Naive thymus-derived CD4-positive, alpha-beta T cell (primary cell): ENCODE measurements at regions not wholly inside any gene's neighbourhood (a gene's known extent, or its start where the extent isn't known, plus 50 kb on each side); places are given as distances from the start of the nearest gene placed in this dataset.

ENCODE experiments used
- ATAC-seq: fragments of 150-1000 bp; cut with Tn5 transposase; 2 replicates; pipeline ENCODE4 v1.10.0; 2021; ENCODE audit warnings: mild to moderate bottlenecking, moderate library complexity
- CTCF ChIA-PET: fragments of 350-600 bp; sonication (Branson Sonifier 250); formaldehyde crosslinking; loops from one replicate; lab custom pipeline; 2021; ENCODE audit warnings: antibody characterized with exemption; lab: Charles Lee
- POLR2A ChIA-PET: fragments of 350-600 bp; sonication (Branson Sonifier 250); formaldehyde crosslinking; loops from one replicate; lab custom pipeline; 2021; ENCODE audit warnings: antibody characterized with exemption, inconsistent platforms; lab: Charles Lee
- DNase-seq, 9 donors: peaks; one replicate each; pipeline versions ENCODE4 v3.0.0 to v3.0.0-alpha.2; 2020 to 2022; ENCODE audit warnings: mixed read lengths in 1 of 9
- H3K27ac ChIP-seq: one replicate; pipeline ENCODE4 v1.7.0; 2013; ENCODE audit warnings: mild to moderate bottlenecking, low read depth, low read length, moderate library complexity
- H3K27me3 ChIP-seq, 2 donors: one replicate each; pipeline ENCODE4 v1.7.0; 2013; ENCODE audit warnings: low read length in 2 of 2, mild to moderate bottlenecking in 2 of 2, moderate library complexity in 2 of 2; ENCODE audit not compliant: control insufficient read depth in 2 of 2, insufficient read depth in 2 of 2
- H3K36me3 ChIP-seq, 3 experiments: 1 replicate in 2 of 3; 2 replicates in 1 of 3; pipeline ENCODE4 v1.7.0; 2013; ENCODE audit warnings: low read length in 3 of 3, mild to moderate bottlenecking in 3 of 3, moderate library complexity in 1 of 3; ENCODE audit not compliant: insufficient read depth in 3 of 3, control insufficient read depth in 2 of 3
- H3K4me1 ChIP-seq, 2 donors: one replicate each; pipeline ENCODE4 v1.7.0; 2013; ENCODE audit warnings: low read length in 2 of 2, mild to moderate bottlenecking in 2 of 2, moderate library complexity in 1 of 2; ENCODE audit not compliant: control insufficient read depth in 2 of 2, insufficient read depth in 2 of 2
- H3K4me3 ChIP-seq: 2 replicates; pipeline ENCODE4 v1.7.0; 2013; ENCODE audit warnings: mild to moderate bottlenecking, low read length
- H3K9me3 ChIP-seq, 3 experiments: 1 replicate in 2 of 3; 2 replicates in 1 of 3; pipeline ENCODE4 v1.7.0; 2013; ENCODE audit warnings: low read length in 3 of 3; ENCODE audit not compliant: control insufficient read depth in 2 of 3
- H3K27ac Mint-ChIP-seq, 9 donors: one replicate each; pipeline ENCODE4 v1.8.0; 2020 to 2022; ENCODE audit warnings: mixed read lengths in 9 of 9, mild to moderate bottlenecking in 8 of 9, moderate library complexity in 5 of 9, inconsistent platforms in 2 of 9
- H3K27me3 Mint-ChIP-seq, 5 donors: one replicate each; pipeline ENCODE4 v1.8.0; 2021 to 2022; ENCODE audit warnings: mixed read lengths in 5 of 5, mild to moderate bottlenecking in 1 of 5
- H3K36me3 Mint-ChIP-seq, 5 donors: one replicate each; pipeline ENCODE4 v1.8.0; 2020 to 2022; ENCODE audit warnings: mixed read lengths in 5 of 5, mild to moderate bottlenecking in 3 of 5, inconsistent platforms in 1 of 5
- H3K4me1 Mint-ChIP-seq, 7 donors: one replicate each; pipeline ENCODE4 v1.8.0; 2020 to 2022; ENCODE audit warnings: mixed read lengths in 7 of 7, mild to moderate bottlenecking in 3 of 7, inconsistent platforms in 1 of 7
- H3K4me3 Mint-ChIP-seq, 10 donors: one replicate each; pipeline ENCODE4 v1.8.0; 2020 to 2022; ENCODE audit warnings: mild to moderate bottlenecking in 10 of 10, mixed read lengths in 10 of 10, moderate library complexity in 6 of 10, inconsistent platforms in 2 of 10
- H3K9me3 Mint-ChIP-seq, 11 donors: one replicate each; pipeline ENCODE4 v1.8.0; 2020 to 2022; ENCODE audit warnings: mixed read lengths in 11 of 11, mild to moderate bottlenecking in 4 of 11, inconsistent platforms in 1 of 11, moderate library complexity in 1 of 11
- intact Hi-C, 2 donors: fragments of 100-400 bp; cut with micrococcal nuclease; formaldehyde crosslinking; loops; one replicate each; pipeline ENCODE4 v1.15.1; 2023

DNA sequence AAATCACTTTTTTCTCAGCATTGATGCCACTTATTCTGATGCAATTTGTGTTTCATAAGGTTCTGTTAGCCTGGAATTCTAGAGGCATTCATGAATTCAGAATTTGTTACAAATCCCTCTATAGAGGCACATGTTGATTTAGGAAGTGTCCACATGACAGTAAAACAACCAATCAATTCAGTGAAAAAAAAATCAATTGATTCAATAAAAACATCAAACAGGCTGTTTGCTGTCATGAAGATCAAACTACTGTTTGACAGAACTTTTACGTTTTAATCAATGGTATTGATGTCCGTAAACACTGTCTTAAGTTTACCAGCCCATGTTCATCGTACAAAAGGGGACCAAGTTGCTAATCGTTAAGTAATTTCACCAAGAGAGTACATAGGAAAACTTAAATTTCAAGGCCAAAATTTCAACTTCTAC lies 261.5 kb downstream of the FIGN start:
- no peaks in the 10 kb centered on the region for H3K27me3 Mint-ChIP-seq
- H3K27me3 ChIP-seq: no peaks in the 10 kb centered on the region
- no peak for ATAC-seq
- H3K36me3 ChIP-seq: no peaks in the 10 kb centered on the region
- no peaks in the 10 kb centered on the region for H3K4me1 ChIP-seq
- no peak overlapping the region for H3K27ac ChIP-seq
- H3K9me3 Mint-ChIP-seq: peaks cover 0 to 17% (median 2%) of the 10 kb centered on the region in 11 donors
- no peaks in the 10 kb centered on the region for H3K9me3 ChIP-seq
- H3K4me1 Mint-ChIP-seq: no peaks in the 10 kb centered on the region
- H3K4me3 Mint-ChIP-seq: no peak overlapping the region
- no peak overlapping the region for H3K4me3 ChIP-seq
- ChIA-PET POLR2A (no interaction called here), CTCF (no interaction called here)
- H3K27ac Mint-ChIP-seq: no peak overlapping the region
- intact Hi-C loops: no loop called here
- no peaks in the 10 kb centered on the region for H3K36me3 Mint-ChIP-seq
- no peak for DNase-seq

GRCh38 chr2:163471947-163472346 lies 263.9 kb downstream of the FIGN start:
- Mint-ChIP-seq H3K27me3 (no peaks in the 10 kb centered on the region), H3K27ac (no peak overlapping the region), H3K9me3 (peaks cover 0 to 12% (median 0%) of the 10 kb centered on the region in 11 donors), H3K4me3 (no peak overlapping the region), H3K36me3 (no peaks in the 10 kb centered on the region), H3K4me1 (no peaks in the 10 kb centered on the region)
- no peak for DNase-seq
- intact Hi-C loops: no loop called here
- no peaks in the 10 kb centered on the region for H3K9me3 ChIP-seq
- ChIA-PET CTCF (interaction anchor here (0.6 kb wide), 1 partner anchor 12 kb away, joined by 5 read pairs; no protein-coding TSS in a partner anchor), POLR2A (no interaction called here)
- no peaks in the 10 kb centered on the region for H3K27me3 ChIP-seq
- H3K4me3 ChIP-seq: no peak overlapping the region
- no peak for ATAC-seq
- H3K27ac ChIP-seq: no peak overlapping the region
- H3K36me3 ChIP-seq: no peaks in the 10 kb centered on the region
- no peaks in the 10 kb centered on the region for H3K4me1 ChIP-seq

DNA sequence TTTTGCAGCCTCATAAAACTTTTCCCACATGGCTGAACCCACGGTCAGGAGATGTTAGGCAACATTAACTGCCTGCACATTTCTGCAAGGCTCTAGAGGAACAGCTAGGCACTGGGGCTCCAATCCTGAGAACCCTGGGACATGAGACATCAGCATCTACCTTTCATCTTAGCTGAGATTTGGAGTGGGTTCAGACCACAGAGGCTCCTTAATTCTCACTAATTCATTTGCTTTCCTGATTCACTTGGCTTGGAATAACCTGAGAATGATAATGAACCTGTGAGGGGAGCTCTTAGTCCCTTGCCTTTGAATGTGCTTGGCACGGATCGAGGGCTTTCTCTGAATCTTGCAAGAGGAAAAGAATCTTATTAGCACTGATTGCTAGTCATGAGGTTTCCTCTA lies 266.2 kb downstream of the FIGN start:
- ATAC-seq (no peak), DNase-seq (no peak)
- POLR2A ChIA-PET: no interaction called here
- Mint-ChIP-seq H3K9me3 (peaks cover 0 to 12% (median 0%) of the 10 kb centered on the region in 11 donors), H3K27me3 (no peaks in the 10 kb centered on the region), H3K27ac (no peak overlapping the region), H3K36me3 (no peaks in the 10 kb centered on the region), H3K4me3 (no peak overlapping the region), H3K4me1 (no peaks in the 10 kb centered on the region)
- CTCF ChIA-PET: no interaction called here
- no peak overlapping the region for H3K27ac ChIP-seq
- H3K27me3 ChIP-seq: no peaks in the 10 kb centered on the region
- H3K36me3 ChIP-seq: no peaks in the 10 kb centered on the region
- no peaks in the 10 kb centered on the region for H3K4me1 ChIP-seq
- intact Hi-C loops: no loop called here
- H3K4me3 ChIP-seq: no peak overlapping the region
- H3K9me3 ChIP-seq: no peaks in the 10 kb centered on the region

DNA sequence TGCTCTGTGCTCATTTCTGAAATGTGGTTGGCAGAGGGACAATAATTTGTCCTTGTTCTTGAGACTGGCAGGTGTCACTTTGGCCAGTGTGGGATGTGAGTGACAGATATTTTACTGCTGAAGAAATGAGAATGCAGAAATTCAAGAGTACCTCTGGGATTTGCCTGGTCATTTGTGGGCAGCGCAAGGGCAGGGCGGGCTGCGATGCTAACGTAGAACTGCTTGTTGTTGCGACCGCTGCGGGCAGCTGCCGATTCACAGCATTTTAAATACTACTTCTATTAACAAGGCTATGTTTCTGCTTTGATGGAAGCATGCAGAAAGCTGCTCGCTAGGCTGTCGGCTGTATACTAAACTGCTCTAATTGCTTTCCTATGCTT lies 268.6 kb downstream of the FIGN start:
- H3K4me1 ChIP-seq: no peaks in the 10 kb centered on the region
- Mint-ChIP-seq H3K27ac (no peak overlapping the region), H3K27me3 (no peaks in the 10 kb centered on the region), H3K4me1 (no peaks in the 10 kb centered on the region), H3K4me3 (no peak overlapping the region), H3K9me3 (peaks cover 0 to 6% (median 0%) of the 10 kb centered on the region in 11 donors), H3K36me3 (no peaks in the 10 kb centered on the region)
- intact Hi-C loops: no loop called here
- ChIA-PET POLR2A (no interaction called here), CTCF (no interaction called here)
- DNase-seq (no peak), ATAC-seq (no peak)
- H3K27me3 ChIP-seq: no peaks in the 10 kb centered on the region
- no peaks in the 10 kb centered on the region for H3K36me3 ChIP-seq
- H3K4me3 ChIP-seq: no peak overlapping the region
- no peaks in the 10 kb centered on the region for H3K9me3 ChIP-seq
- no peak overlapping the region for H3K27ac ChIP-seq

GRCh38 chr2:163466331-163467250 lies 269.2 kb downstream of the FIGN start:
- Histone ChIP-seq H3K36me3 (no peaks in the 10 kb centered on the region), H3K27ac (no peak overlapping the region), H3K4me1 (no peaks in the 10 kb centered on the region), H3K4me3 (no peak overlapping the region), H3K9me3 (no peaks in the 10 kb centered on the region), H3K27me3 (no peaks in the 10 kb centered on the region)
- no peaks in the 10 kb centered on the region for H3K36me3 Mint-ChIP-seq
- no peaks in the 10 kb centered on the region for H3K27me3 Mint-ChIP-seq
- H3K4me3 Mint-ChIP-seq: no peak overlapping the region
- ChIA-PET POLR2A (no interaction called here), CTCF (no interaction called here)
- ATAC-seq (no peak), DNase-seq (no peak)
- H3K27ac Mint-ChIP-seq: no peak overlapping the region
- intact Hi-C loops: no loop called here
- H3K9me3 Mint-ChIP-seq: peaks cover 0 to 4% (median 0%) of the 10 kb centered on the region in 11 donors
- no peaks in the 10 kb centered on the region for H3K4me1 Mint-ChIP-seq

- no peaks in the 10 kb centered on the region for H3K9me3 ChIP-seq
- no peak overlapping the region for H3K27ac ChIP-seq
- ChIA-PET POLR2A (no interaction called here), CTCF (no interaction called here)
- no peaks in the 10 kb centered on the region for H3K36me3 ChIP-seq
- no peaks in the 10 kb centered on the region for H3K36me3 Mint-ChIP-seq
- peaks cover 0 to 4% (median 0%) of the 10 kb centered on the region in 11 donors for H3K9me3 Mint-ChIP-seq
- ATAC-seq (no peak), DNase-seq (no peak)
- no peaks in the 10 kb centered on the region for H3K27me3 Mint-ChIP-seq
- H3K27me3 ChIP-seq: no peaks in the 10 kb centered on the region
- H3K4me1 ChIP-seq: no peaks in the 10 kb centered on the region
- no peak overlapping the region for H3K4me3 ChIP-seq
- H3K27ac Mint-ChIP-seq: no peak overlapping the region
- H3K4me3 Mint-ChIP-seq: no peak overlapping the region
- no peaks in the 10 kb centered on the region for H3K4me1 Mint-ChIP-seq
- intact Hi-C loops: no loop called here
Observed at GRCh38 chr2:163465440-163465839, 270.4 kb downstream of the FIGN start.

GRCh38 chr2:163463411-163463810 lies 272.4 kb downstream of the FIGN start:
- no peak overlapping the region for H3K4me3 ChIP-seq
- ATAC-seq: no peak
- Mint-ChIP-seq H3K9me3 (peaks cover 0 to 4% (median 0%) of the 10 kb centered on the region in 11 donors), H3K27me3 (no peaks in the 10 kb centered on the region), H3K4me3 (no peak overlapping the region), H3K4me1 (no peaks in the 10 kb centered on the region), H3K27ac (no peak overlapping the region), H3K36me3 (no peaks in the 10 kb centered on the region)
- ChIA-PET CTCF (no interaction called here), POLR2A (no interaction called here)
- no peaks in the 10 kb centered on the region for H3K36me3 ChIP-seq
- no peak for DNase-seq
- H3K27ac ChIP-seq: no peak overlapping the region
- H3K9me3 ChIP-seq: no peaks in the 10 kb centered on the region
- intact Hi-C loops: no loop called here
- no peaks in the 10 kb centered on the region for H3K4me1 ChIP-seq
- no peaks in the 10 kb centered on the region for H3K27me3 ChIP-seq
